ENCODE measurements at regions not wholly inside any gene's neighbourhood (a gene's known extent, or its start where the extent isn't known, plus 50 kb on each side); places are given as distances from the start of the nearest gene placed in this dataset.
"Not testable (repeated sequence)": the region's sequence is repeated elsewhere in the genome, so short reads cannot be mapped to it uniquely, and the experiment has no call there.

- TF ChIP-seq, protein P1, sequence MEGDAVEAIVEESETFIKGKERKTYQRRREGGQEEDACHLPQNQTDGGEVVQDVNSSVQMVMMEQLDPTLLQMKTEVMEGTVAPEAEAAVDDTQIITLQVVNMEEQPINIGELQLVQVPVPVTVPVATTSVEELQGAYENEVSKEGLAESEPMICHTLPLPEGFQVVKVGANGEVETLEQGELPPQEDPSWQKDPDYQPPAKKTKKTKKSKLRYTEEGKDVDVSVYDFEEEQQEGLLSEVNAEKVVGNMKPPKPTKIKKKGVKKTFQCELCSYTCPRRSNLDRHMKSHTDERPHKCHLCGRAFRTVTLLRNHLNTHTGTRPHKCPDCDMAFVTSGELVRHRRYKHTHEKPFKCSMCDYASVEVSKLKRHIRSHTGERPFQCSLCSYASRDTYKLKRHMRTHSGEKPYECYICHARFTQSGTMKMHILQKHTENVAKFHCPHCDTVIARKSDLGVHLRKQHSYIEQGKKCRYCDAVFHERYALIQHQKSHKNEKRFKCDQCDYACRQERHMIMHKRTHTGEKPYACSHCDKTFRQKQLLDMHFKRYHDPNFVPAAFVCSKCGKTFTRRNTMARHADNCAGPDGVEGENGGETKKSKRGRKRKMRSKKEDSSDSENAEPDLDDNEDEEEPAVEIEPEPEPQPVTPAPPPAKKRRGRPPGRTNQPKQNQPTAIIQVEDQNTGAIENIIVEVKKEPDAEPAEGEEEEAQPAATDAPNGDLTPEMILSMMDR (conservative IDR thresholded peaks at IDR 0.05; ENCODE audit: low read depth, low read length): no peak
- H3K4me3 ChIP-seq (ENCODE audit: low read depth, low read length): no peak overlapping the region
- DNase-seq (ENCODE audit: low read depth): no peak
These were observed 987.3 kb downstream of the ADGRL2 start for GRCh38 chr1:82788038-82788437.

- TF ChIP-seq, protein P1 (conservative IDR thresholded peaks at IDR 0.05; ENCODE audit: low read depth, low read length): no peak
- DNase-seq (ENCODE audit: low read depth): no peak
- no peak overlapping the region for H3K4me3 ChIP-seq (ENCODE audit: low read depth, low read length)
These were observed 986.1 kb downstream of the ADGRL2 start for GRCh38 chr1:82786883-82787282.

- TF ChIP-seq, protein P1 (conservative IDR thresholded peaks at IDR 0.05; ENCODE audit: low read depth, low read length): no peak
- H3K4me3 ChIP-seq (ENCODE audit: low read depth, low read length): no peak overlapping the region
- no peak for DNase-seq (ENCODE audit: low read depth)
These were observed 984.6 kb downstream of the ADGRL2 start for GRCh38 chr1:82785268-82785790.

- no peak for DNase-seq (ENCODE audit: low read depth)
- TF ChIP-seq, protein P1 (conservative IDR thresholded peaks at IDR 0.05; ENCODE audit: low read depth, low read length): no peak
- H3K4me3 ChIP-seq (ENCODE audit: low read depth, low read length): no peak overlapping the region
These were observed 982.3 kb downstream of the ADGRL2 start for GRCh38 chr1:82783044-82783443.

DNA sequence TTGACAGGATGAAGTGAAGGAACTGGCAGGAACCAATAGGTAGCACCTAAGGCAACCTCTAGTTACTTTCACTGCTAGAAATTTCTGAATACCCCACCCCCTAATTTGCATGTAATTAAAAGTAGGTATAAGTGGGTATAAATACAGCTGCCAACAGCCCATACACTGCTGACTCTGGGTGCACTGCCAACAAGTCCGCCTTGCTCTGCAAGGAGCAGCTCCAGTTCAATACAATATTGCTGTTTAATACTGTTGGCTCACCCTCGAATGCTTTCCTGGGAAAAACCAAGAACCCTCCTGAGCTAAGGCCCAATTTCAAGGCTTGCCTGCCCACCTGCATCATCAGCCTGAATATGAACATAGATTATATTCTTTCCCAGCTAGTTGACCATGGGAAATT, 981.9 kb downstream of the ADGRL2 start:
- H3K4me3 ChIP-seq (ENCODE audit: low read depth, low read length): no peak overlapping the region
- no peak for DNase-seq (ENCODE audit: low read depth)
- TF ChIP-seq, protein P1 (conservative IDR thresholded peaks at IDR 0.05; ENCODE audit: low read depth, low read length): no peak

DNA sequence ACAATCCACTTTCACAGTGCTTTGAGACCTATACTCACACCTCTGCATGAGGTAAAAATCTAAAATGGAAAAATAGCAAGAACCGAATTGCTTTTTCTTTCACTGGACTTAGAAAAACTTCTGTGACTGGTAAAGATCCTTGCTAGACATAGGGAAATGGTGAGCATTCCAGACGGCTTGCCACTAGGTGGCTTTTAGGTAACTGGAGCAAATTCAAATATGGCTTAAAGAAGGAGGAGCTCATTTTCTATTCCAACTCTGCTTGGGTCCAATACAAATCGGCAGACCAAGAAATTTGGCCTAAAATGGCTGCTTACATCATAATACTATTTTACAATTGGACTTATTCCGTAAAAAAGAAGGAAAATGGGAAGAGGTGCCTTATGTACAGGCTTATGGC, 977.9 kb downstream of the ADGRL2 start:
- no peak for DNase-seq (ENCODE audit: low read depth)
- TF ChIP-seq, protein P1 (conservative IDR thresholded peaks at IDR 0.05; ENCODE audit: low read depth, low read length): peak; percentile 70
- no peak overlapping the region for H3K4me3 ChIP-seq (ENCODE audit: low read depth, low read length)

GRCh38 chr1:82777240-82777639, 976.5 kb downstream of the ADGRL2 start:
- TF ChIP-seq, protein P1 (conservative IDR thresholded peaks at IDR 0.05; ENCODE audit: low read depth, low read length): no peak
- no peak overlapping the region for H3K4me3 ChIP-seq (ENCODE audit: low read depth, low read length)
- DNase-seq (ENCODE audit: low read depth): no peak

DNA sequence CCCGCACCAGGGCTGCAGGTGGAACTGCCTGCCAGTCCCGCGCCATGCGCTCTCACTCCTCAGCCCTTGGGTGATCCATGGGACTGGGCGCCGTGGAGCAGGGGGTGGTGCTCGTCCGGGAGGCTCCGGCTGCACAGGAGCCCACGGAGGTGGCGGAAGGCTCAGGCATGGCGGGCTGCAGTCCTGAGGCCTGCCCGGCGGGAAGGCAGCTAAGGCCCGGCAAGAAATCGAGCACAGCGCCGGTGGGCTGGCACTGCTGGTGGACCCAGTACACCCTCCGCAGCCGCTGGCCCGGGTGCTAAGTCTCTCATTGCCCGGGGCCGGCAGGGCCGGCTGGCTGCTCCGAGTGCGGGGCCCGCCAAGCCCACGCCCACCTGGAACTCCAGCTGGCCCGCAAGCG, 976.0 kb downstream of the ADGRL2 start:
- DNase-seq (ENCODE audit: low read depth); H3K4me3 ChIP-seq (ENCODE audit: low read depth, low read length): not testable (repeated sequence)

All from epithelial cell of proximal tubule (primary cell).